ENCODE measurements at regions not wholly inside any gene's neighbourhood (a gene's known extent, or its start where the extent isn't known, plus 50 kb on each side); places are given as distances from the start of the nearest gene placed in this dataset.

DNA sequence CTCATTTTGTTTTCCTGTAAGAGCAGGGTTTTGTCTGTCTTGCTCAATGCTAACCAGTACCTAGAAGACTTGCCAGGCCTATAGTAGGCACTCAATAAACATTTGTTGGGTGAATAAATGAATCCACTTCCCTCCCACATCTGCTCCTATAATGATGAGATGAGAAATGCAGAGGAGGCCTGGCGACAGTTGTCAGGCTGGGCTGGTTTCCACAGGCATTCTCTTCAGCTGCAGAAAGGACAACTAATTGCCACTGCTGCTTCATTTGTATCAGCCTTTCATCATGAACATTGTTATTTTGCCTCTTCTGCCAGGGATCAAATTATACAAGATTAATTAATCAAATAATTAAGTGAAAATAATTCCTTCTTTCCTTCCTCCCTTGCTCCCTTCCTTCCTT, 82.0 kb upstream of the PTHLH start:
- Histone ChIP-seq H3K9me3 (no peaks in the 10 kb centered on the region), H3K4me1 (no peaks in the 10 kb centered on the region), H3K27me3 (replicated peaks; ENCODE audit: control insufficient read depth, insufficient read depth, low read length) (no peaks in the 10 kb centered on the region; the same call in 1 of the 2 replicates), H3K4me3 (ENCODE audit: low read depth, low read length) (no peak overlapping the region), H3K36me3 (ENCODE audit: control insufficient read depth, insufficient read depth, low read length) (no peaks in the 10 kb centered on the region)
- no peak overlapping the region for H3K27ac Mint-ChIP-seq (ENCODE audit: unreplicated experiment)
- H3K4me1 Mint-ChIP-seq (ENCODE audit: low read depth, unreplicated experiment): no peaks in the 10 kb centered on the region
- CTCF ChIA-PET: no interaction called here
- POLR2A ChIA-PET: no interaction called here
- H3K4me3 Mint-ChIP-seq (ENCODE audit: unreplicated experiment): no peak overlapping the region
- H3K36me3 Mint-ChIP-seq (ENCODE audit: insufficient read depth, unreplicated experiment): no peaks in the 10 kb centered on the region
- intact Hi-C loops (cut with micrococcal nuclease; ENCODE audit: unreplicated experiment): no loop called here
- no peaks in the 10 kb centered on the region for H3K9me3 Mint-ChIP-seq (ENCODE audit: unreplicated experiment)
- no peak for DNase-seq
- no TSS peak for BruUV-seq (replicated peaks)
- peaks cover 20% of the 10 kb centered on the region for H3K27me3 Mint-ChIP-seq (ENCODE audit: insufficient read depth, unreplicated experiment)
- TF ChIP-seq, protein P1, sequence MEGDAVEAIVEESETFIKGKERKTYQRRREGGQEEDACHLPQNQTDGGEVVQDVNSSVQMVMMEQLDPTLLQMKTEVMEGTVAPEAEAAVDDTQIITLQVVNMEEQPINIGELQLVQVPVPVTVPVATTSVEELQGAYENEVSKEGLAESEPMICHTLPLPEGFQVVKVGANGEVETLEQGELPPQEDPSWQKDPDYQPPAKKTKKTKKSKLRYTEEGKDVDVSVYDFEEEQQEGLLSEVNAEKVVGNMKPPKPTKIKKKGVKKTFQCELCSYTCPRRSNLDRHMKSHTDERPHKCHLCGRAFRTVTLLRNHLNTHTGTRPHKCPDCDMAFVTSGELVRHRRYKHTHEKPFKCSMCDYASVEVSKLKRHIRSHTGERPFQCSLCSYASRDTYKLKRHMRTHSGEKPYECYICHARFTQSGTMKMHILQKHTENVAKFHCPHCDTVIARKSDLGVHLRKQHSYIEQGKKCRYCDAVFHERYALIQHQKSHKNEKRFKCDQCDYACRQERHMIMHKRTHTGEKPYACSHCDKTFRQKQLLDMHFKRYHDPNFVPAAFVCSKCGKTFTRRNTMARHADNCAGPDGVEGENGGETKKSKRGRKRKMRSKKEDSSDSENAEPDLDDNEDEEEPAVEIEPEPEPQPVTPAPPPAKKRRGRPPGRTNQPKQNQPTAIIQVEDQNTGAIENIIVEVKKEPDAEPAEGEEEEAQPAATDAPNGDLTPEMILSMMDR (IDR thresholded peaks at IDR 0.05; ENCODE audit: insufficient read depth in 1 of 2, low read depth in 1 of 2, low read length in 1 of 2, severe bottlenecking in 1 of 2, unreplicated experiment in 1 of 2): no peak

DNA sequence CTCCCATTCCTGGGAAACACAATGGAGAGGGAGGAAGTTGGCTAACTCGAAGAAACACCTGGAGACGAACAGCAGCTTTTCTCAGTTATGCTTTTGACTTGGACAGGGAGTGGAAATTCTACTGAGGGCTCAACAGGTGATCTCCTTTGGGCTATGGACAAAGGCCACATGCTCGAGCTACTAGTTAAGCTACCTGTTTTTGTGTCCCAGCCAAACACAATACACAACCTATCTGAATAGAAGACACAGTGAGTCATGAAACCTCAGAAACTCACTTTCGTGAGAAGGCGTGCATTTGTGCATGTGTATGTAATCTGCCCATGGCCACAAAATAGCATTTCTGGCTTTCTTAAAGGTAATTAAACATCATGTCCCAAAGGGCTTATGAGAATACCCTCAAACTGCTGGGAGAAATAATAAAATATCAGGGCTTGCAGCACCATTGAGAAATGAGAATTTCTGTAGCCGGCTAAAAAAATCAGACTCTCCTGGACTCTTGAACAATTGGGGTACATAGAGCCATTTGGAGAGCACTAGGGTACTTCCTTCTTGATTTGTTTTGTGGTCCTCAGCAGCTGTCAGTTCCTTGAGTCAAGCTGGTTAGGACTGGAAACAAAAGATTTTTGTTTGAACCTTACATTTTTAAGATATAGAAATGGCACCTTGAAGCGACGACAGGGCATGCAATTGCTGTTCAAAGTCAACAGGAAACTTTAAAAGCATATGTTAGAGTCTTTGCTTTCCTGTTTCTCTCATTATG, 85.5 kb upstream of the PTHLH start:
- POLR2A ChIA-PET: no interaction called here
- no peaks in the 10 kb centered on the region for H3K9me3 ChIP-seq
- BruUV-seq (replicated peaks): no TSS peak

DNA sequence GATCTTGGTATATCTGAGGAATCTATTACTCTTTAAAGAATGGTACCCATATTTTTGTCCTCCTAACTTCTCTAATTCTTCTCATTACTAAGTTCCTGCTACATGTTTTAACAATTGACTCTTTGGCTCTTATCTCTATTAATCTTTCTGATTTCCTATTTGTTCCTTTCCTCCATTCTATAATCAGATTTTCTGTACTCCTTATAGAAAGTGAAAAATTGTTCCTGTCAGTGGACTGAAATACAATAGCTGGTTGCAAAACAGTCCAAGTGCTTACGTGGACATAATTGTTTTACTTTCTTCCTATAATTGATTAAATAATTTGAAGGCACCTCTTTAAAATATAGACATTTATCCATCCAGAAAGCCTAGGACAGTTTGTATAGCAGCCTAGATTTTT, 86.7 kb upstream of the PTHLH start:
- H3K4me1 Mint-ChIP-seq (ENCODE audit: low read depth, unreplicated experiment): no peaks in the 10 kb centered on the region
- H3K36me3 Mint-ChIP-seq (ENCODE audit: insufficient read depth, unreplicated experiment): no peaks in the 10 kb centered on the region
- TF ChIP-seq, protein P1 (IDR thresholded peaks at IDR 0.05; ENCODE audit: insufficient read depth in 1 of 2, low read depth in 1 of 2, low read length in 1 of 2, severe bottlenecking in 1 of 2, unreplicated experiment in 1 of 2): no peak
- DNase-seq: no peak
- no peak overlapping the region for H3K4me3 Mint-ChIP-seq (ENCODE audit: unreplicated experiment)
- POLR2A ChIA-PET: no interaction called here
- Histone ChIP-seq H3K4me3 (ENCODE audit: low read depth, low read length) (no peak overlapping the region), H3K27me3 (replicated peaks; ENCODE audit: control insufficient read depth, insufficient read depth, low read length) (no peaks in the 10 kb centered on the region; the same call in 1 of the 2 replicates), H3K4me1 (no peaks in the 10 kb centered on the region), H3K9me3 (no peaks in the 10 kb centered on the region), H3K36me3 (ENCODE audit: control insufficient read depth, insufficient read depth, low read length) (no peaks in the 10 kb centered on the region)
- H3K27ac Mint-ChIP-seq (ENCODE audit: unreplicated experiment): no peak overlapping the region
- H3K27me3 Mint-ChIP-seq (ENCODE audit: insufficient read depth, unreplicated experiment): peaks cover 15% of the 10 kb centered on the region
- no peaks in the 10 kb centered on the region for H3K9me3 Mint-ChIP-seq (ENCODE audit: unreplicated experiment)
- no TSS peak for BruUV-seq (replicated peaks)
- intact Hi-C loops (cut with micrococcal nuclease; ENCODE audit: unreplicated experiment): no loop called here
- CTCF ChIA-PET: no interaction called here

More for the DNA sequence above, 85.5 kb upstream of the PTHLH start:
- H3K9me3 Mint-ChIP-seq (ENCODE audit: unreplicated experiment): no peaks in the 10 kb centered on the region
- H3K27me3 Mint-ChIP-seq (ENCODE audit: insufficient read depth, unreplicated experiment): peaks cover 15% of the 10 kb centered on the region
- H3K27ac Mint-ChIP-seq (ENCODE audit: unreplicated experiment): no peak overlapping the region
- H3K4me1 Mint-ChIP-seq (ENCODE audit: low read depth, unreplicated experiment): no peaks in the 10 kb centered on the region
- Histone ChIP-seq H3K27me3 (replicated peaks; ENCODE audit: control insufficient read depth, insufficient read depth, low read length) (no peaks in the 10 kb centered on the region; the same call in 1 of the 2 replicates), H3K4me1 (no peaks in the 10 kb centered on the region), H3K4me3 (ENCODE audit: low read depth, low read length) (no peak overlapping the region), H3K36me3 (ENCODE audit: control insufficient read depth, insufficient read depth, low read length) (no peaks in the 10 kb centered on the region)
- intact Hi-C loops (cut with micrococcal nuclease; ENCODE audit: unreplicated experiment): no loop called here
- TF ChIP-seq, protein P1 (IDR thresholded peaks at IDR 0.05; ENCODE audit: insufficient read depth in 1 of 2, low read depth in 1 of 2, low read length in 1 of 2, severe bottlenecking in 1 of 2, unreplicated experiment in 1 of 2): no peak
- no peak for DNase-seq
- CTCF ChIA-PET: no interaction called here
- H3K4me3 Mint-ChIP-seq (ENCODE audit: unreplicated experiment): no peak overlapping the region
- no peaks in the 10 kb centered on the region for H3K36me3 Mint-ChIP-seq (ENCODE audit: insufficient read depth, unreplicated experiment)

Measured in Caco-2 (cell line).